GM21576 (cell line): ENCODE measurements at regions not wholly inside any gene's neighbourhood (a gene's known extent, or its start where the extent isn't known, plus 50 kb on each side); places are given as distances from the start of the nearest gene placed in this dataset.

Experiments used
- ATAC-seq: cut with Tn5 transposase; IDR thresholded peaks from one replicate; pipeline ENCODE4 v1.9.1; 2021; ENCODE audit warnings: mild to moderate bottlenecking, moderate library complexity; ENCODE audit not compliant: unreplicated experiment

- ATAC-seq = no peak
Observed at GRCh38 chr18:22110461-22110924, 58.9 kb upstream of the GATA6 start.

- no peak for ATAC-seq
Observed at GRCh38 chr18:22112215-22112614, 57.2 kb upstream of the GATA6 start.

GRCh38 chr18:22113144-22113844, 56.1 kb upstream of the GATA6 start:
- ATAC-seq = no peak

- ATAC-seq = no peak
Observed at GRCh38 chr18:22114526-22115321, 54.7 kb upstream of the GATA6 start.

- ATAC-seq = no peak
Observed at GRCh38 chr18:22115573-22115972, 53.8 kb upstream of the GATA6 start.
